GM21423 (cell line): ENCODE measurements at regions not wholly inside any gene's neighbourhood (a gene's known extent, or its start where the extent isn't known, plus 50 kb on each side); places are given as distances from the start of the nearest gene placed in this dataset.

Source experiments
- ATAC-seq: cut with Tn5 transposase; IDR thresholded peaks from one replicate; pipeline ENCODE4 v1.9.1; 2021; ENCODE audit warnings: mild to moderate bottlenecking, moderate library complexity; ENCODE audit not compliant: unreplicated experiment

DNA sequence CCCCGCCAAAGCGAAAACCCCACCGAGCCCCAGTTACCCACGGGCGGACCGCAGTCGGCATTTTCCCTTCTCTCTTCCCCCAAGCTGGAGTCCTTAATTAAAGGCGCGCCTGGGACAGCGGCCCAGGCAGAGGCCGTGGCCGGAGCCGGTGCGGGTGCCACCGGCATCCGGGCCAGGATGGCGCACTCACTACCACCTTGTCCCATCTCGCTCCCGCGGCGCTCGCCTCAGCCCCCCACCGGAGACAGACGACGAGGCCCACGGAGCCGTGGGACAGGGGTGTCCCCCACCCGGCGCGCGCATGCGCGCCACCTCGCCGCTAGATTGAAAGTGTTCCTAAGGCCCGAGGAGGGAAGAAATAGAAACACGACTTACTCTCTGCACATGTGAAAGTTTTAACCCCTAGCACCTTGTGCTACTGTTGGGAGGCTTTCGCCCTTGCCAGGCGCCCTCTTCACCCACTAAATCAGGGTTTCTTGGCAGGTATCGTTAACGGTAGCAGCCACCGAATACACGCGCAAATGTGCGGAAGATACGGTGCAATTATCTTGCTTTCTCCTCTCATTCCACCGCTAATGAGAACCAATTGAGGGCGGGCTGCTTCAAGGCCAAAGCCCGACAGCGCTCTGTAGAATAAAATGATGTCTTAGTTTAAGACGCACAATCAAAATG, 64.3 kb upstream of the CCDC160 start:
- no peak for ATAC-seq

DNA sequence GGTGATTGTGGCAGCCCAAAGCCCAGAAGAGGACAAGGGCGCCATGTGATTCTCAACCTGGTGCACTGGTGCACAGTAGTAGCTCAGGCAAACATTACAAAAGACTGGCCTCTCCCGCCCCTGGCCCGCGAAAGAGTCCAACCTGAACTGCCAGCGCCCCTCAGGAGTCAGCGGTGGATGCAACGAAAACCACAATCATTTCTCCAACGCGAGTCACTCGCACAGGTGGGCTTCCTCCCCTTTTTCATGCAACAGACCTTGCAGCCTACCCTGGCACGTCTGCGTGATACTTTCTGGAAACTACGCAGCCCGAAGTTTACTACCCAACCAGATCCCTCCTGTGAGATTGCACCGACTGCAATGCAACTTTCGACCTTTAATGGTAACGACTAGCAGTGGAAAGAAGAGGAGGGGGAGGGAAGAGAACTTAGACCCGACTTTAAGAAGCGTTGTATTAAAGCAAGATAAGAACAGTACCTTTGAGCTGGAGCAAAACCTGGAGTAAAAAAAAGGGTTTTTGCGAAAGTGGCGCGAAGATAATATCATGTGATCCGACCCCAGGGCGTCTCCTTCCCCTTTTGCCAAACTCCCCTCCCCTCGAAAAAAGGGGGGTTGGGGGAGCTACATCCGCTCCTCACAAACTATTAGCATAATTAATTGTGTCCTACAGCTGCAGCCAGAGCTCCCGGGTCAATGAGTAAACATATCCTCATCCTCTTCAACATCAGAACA, 63.3 kb upstream of the CCDC160 start:
- ATAC-seq, result no peak

DNA sequence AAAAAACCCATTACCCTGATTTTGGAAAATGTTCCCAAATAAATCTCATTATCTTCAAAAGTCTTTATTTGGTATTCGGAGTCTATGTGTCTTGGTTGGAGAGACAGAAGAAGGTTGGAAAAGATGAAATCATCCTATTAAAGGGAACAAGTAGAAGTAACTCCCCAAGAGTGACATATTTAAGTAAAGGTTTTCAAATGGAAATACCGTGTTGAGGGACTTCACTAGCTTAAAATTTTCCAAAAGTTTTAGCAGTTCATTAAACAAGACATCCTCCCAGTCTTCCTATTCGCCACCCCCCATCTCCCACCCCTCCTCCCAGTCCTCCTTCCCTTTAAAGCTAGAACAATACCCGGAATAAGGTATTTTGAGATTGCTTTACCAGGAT, 62.7 kb upstream of the CCDC160 start:
- no peak for ATAC-seq

DNA sequence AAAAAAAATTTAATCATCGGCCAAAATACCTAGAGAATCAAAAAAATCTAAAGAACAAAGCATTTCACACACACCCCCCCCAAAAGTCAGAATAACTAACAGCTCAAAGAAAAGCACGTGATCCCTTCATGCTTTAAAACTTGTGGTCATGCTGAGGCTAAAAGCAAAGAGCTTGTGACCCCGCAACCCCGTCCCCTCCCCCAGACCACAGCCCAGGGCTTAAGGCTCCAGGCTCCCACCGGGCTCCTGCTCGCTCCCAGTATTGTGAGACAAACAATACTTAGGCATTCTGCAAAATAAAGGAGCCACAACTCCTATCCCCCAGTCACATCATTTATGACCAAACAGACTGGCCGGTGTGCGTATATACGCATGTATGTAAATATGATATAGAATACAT, 62.1 kb upstream of the CCDC160 start:
- no peak for ATAC-seq

DNA sequence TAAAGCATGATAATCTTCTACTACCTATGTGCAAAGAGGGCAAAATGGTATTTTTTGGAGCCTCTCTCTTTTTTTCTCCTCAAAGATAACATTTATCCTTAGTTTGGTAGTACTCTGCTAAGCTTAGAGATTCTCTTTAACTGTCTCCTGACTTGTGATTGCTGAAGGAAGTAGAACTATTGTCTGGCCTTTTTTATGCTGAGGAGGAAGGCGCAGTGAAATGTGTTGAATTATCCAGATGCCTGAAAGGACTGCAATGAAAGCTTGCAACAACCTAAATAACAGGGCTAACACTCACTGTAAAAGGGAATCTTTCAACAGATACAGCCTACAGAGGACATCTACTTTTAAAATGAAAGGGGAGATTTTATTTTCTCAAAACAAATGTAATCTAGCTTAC, 59.5 kb upstream of the CCDC160 start:
- no peak for ATAC-seq

DNA sequence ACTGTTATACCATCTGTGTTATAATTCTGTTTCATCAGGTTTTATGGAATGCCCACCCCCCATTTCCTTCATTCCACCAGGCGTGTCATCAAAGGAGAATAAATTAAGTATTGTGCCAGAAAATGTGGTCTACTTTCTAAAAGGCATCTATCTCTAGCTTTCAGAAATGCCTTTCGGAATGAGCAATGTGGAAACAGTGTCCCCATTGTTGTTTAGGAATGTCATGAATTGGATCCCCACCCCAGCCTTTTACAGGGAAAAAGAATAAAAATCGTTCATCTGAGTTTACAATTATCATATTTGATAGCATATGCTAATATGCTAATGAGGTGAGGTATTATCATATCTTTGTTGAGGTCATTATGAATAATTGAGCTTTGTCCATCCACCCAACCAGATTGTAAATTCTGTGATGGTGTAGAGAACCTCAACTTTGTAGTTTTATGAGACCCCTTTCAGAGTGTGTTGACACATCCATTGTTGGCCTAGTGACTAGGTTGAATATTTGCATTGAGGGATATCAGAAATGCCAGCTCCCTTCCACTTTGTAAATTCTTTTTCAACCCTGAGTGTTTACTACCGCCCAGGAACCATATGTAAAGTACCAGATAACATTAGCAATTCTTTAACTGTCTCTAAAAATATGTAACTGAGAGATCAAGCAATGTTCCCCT, 56.2 kb upstream of the CCDC160 start:
- no peak for ATAC-seq

DNA sequence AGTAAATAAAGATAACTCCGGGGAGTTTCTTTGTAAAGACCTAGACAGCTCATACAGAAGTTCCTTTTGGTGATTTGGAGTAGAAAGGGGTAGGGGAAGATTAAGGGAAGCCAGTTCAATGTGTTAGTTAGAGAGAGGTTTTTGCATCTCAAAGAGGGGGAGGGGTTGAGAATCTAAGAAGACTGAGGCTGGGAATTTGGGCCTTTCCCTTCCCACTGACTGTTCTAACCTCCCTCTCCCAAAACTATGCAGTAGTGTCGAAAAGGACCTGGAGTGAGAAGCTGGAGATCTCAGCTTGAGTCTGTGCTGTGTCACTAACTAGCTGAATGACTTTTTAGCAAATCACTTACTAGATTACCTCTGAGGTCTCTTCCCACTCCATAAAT, 55.7 kb upstream of the CCDC160 start:
- no peak for ATAC-seq

DNA sequence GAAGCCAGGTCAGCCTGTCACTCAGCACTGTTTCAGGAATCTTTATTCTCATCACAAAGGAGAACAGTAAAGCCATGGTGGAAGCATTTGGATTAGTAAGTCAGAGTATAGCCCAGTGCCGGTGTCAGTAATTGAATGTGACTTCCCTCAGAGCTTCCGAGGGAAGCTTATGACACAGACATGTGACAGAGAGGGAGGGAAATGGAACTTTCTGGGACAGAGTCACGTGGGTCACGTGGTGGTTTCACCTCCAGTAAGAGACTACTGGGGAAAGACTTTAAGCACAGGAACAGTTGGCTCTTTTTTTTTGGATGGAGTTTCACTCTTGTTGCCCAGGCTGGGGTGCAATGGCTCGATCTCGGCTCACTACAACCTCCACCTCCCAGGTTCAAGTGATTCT, 53.3 kb upstream of the CCDC160 start:
- no peak for ATAC-seq

DNA sequence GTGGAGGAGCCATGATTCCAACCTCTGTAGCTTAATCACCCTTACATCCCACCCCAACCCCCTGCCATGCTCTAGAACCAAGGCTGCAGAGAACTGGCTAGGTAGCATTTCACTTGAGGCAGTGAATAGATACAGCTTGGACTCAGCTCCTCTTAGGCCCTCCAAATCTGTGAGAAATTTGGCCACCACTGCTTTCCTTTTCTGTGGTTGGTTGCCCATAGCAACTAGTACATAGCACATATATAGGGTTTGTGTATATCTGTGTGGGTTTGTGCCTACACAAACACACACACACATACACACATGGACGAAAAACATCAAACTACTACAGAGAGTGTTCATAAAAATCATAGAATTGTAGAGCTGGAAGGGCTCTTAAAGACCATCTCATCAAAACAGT, 52.0 kb upstream of the CCDC160 start:
- no peak for ATAC-seq

DNA sequence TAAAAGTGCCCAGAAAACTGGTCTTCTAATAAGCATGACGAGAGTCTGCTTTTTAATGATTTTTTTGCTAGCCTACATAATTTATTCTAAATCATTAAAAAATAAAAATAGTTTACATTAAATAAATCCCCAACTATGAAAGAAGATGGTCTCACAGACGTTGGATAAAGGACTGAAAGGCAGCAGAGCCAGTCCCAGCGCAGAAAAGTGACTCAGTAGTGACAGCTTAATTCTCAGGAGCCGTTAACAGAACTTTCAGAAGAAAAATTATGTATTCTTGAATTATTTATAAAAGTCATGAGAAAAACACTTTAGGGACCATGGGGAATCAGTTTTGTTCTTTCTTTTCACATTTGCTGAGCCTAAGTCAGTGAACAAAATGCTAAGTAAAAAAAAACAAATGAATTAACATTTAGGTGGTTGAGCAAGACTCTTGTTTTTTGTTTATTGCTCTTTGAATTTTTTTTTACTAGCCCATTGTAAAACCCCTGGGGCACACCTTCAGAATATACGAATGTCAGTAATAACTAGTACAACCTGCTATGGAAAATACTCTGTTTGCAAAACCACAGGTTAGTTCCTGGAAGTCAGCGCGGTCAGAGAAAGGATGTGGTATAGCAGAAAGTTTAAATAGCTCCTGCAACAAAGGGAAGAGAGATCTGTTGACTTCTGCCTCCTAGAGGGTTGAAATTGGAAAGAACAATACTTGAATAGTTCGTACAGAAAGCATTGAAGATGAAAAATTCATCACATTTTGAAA, 50.4 kb upstream of the CCDC160 start:
- peak; percentile 95 for ATAC-seq
